ENCODE measurements at regions not wholly inside any gene's neighbourhood (a gene's known extent, or its start where the extent isn't known, plus 50 kb on each side); places are given as distances from the start of the nearest gene placed in this dataset.

GRCh38 chr14:81903477-81903876 lies 369.8 kb upstream of the SEL1L start:
- no peak for TF ChIP-seq EZH2 (IDR thresholded peaks at IDR 0.05)
- no peak for TF ChIP-seq POLR2AphosphoS5 (IDR thresholded peaks at IDR 0.05; ENCODE audit: borderline replicate concordance, low read depth, low read length)
